ENCODE measurements at regions not wholly inside any gene's neighbourhood (a gene's known extent, or its start where the extent isn't known, plus 50 kb on each side); places are given as distances from the start of the nearest gene placed in this dataset.
A peak's percentile ranks its signal among the peaks of the same experiment; 100 is the strongest.
"Not testable (repeated sequence)": the region's sequence is repeated elsewhere in the genome, so short reads cannot be mapped to it uniquely, and the experiment has no call there.

DNA sequence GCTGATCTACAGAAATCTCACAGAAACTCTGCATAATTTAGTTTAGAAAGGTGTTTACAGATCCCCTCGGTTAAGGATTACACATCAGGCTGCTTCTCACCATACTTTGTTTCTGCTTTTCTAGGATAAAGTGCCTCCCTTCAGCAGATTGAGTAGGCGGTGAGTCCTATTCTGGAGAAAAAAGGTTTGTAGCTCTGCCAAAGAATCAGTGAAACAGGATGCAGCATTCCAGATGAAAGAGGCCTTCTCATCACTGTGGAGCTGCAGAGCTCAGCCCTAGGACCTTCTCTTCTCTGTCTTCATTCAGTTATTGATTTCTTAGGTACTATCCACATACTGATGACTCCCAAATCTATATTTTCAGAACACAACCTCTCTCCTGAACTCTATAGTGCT lies 155.5 kb upstream of the KRR1 start:
- DNase-seq, result no peak

DNA sequence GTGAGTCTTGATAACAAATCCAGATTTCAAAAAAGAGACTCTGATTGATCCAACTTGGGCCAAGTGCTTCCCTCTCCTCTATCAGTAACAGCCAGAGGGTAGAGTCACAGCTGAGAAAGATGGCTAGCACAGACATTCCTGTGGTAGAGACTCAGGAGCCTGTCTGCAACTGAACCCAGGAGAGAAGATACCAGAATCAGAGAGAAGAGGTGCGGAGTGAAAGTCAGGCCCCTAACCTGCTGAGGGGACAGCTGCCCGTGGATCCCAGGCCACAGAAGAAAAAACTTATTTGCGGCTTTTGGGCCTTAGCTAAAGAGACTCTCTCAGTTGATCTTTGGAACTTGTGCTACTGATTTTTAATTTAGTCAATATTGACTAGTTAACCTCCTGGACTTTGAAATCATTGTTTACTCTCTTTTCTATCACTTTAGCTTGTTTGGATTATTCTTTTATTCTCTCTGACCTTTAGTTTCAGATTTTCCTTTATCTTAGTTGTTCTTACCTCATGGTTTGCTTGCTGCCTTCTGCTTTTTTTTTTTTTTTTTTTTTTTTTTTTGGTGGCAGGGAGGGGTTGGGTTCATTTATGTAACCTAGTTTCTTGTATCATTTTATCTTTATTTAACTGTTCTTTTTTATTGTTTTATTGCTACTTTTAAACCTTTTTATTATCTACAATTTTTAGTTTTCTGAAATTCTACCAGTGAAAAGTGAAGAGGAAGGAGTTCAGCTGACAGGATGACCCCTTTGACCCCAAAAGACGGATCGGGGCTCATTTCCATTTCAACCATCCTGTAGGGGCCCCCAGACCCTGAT lies 154.9 kb upstream of the KRR1 start:
- DNase-seq, result no peak

DNA sequence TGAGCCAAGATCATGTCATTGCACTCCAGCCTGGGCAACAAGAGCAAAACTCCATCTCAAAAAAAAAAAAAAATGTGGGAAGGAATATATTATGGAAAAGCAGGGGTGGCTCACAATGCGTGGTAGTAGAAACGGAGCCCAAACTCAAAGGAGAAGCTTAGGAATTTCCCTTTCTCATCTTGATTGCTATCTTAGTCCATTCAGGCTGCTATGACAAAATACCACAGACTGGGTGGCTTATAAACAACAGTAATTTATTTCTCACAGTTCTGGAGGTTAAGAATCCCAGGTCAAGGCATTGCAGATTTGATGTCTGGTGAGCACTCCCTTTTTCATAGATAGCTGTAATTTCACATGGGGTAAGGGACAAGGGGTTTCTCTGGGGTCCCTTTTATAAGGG lies 153.8 kb upstream of the KRR1 start:
- DNase-seq, result no peak

DNA sequence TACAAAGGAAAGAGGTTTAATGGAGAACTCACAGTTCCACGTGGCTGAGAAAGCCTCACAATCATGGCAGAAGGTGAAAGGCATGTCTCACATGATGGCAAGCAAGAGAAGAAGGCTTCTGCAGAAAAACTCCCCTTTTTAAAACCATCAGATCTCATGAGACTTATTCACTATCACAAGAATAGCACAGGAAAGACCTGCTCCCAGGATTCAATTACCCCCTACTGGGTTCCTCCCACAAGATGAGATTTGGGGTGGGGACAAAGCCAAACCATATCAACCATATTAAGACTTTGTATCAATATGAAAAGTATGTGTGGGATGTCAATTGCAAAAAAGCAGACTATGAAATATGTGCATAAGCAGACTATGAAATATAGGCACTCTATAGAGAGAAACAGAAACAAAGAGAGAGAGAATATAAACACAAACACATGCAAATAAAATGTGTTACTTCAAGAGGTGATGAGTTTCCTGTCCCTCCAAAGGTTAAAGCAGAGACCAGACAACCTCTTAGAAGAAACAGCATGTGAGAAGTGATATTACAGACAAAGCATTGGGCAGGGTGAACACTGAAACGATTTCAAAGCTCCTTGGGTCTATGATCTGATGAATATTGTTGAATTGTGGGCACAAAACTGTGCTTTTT lies 151.2 kb upstream of the KRR1 start:
- DNase-seq, result no peak

DNA sequence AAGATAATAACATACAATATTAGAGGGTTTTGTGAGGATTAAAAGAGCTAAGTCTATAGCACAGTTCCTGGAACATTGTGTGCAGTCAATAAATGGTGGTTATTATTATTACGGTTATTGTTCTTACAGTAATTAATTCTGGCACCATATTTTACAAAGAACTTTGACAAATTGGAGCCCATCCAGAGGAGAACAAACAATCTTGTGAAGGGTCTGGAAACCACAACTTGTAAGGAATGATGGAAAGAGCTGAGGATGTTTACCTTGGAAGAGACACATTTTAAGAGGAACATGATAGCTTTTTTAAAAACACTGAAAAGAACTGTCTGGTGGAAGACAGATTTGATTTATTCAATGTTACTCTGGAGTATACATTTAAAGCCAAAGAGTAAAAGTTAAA lies 150.5 kb upstream of the KRR1 start:
- DNase-seq, result peak; percentile 46

DNA sequence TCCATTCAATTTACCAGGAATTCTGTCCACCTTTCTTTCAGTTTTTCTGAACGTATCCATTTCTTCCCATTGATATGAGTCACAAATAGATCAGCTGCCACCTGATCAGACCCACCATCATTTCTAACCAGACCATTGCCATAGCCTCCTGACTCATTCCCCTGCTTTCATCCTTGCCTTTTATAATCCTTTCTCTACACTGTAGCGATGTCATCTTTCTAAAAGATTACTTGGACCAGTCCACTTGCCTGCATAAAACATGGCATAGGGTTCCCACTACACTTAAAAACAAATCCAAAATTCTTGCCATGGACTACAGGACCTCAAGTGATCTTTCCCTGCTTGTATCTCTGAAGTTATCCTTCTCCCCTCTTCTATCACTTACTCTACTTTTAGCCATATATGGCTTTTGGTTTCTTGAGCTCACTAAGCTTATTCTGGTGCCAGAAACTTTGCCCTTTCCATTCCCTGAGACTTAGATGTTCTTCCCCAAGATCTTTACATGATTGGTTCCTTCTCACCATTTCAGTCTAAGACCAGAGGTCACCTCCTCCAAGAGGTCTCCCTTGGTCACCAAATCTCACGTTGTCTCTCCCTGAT lies 149.5 kb upstream of the KRR1 start:
- no peak for DNase-seq

DNA sequence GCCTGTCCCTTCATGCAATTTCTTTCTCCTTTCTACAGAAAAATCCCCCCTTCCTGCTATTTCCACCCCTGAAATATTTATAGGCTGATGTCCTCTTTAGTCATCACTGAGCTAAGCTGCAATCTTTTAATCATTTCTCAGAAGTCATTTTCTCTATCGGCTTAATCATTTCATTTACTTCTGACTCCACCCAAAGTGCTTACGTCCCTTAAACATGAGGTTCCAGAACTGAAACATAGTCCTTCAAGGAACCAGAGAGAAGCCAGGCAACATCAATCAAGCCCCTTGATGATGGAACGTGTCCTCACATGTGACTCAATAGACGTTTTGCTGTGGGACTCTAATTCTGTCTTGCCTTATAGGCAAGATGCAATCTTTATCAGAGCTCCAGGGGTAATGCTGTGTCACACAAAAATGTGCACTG lies 148.7 kb upstream of the KRR1 start:
- DNase-seq, result no peak

DNA sequence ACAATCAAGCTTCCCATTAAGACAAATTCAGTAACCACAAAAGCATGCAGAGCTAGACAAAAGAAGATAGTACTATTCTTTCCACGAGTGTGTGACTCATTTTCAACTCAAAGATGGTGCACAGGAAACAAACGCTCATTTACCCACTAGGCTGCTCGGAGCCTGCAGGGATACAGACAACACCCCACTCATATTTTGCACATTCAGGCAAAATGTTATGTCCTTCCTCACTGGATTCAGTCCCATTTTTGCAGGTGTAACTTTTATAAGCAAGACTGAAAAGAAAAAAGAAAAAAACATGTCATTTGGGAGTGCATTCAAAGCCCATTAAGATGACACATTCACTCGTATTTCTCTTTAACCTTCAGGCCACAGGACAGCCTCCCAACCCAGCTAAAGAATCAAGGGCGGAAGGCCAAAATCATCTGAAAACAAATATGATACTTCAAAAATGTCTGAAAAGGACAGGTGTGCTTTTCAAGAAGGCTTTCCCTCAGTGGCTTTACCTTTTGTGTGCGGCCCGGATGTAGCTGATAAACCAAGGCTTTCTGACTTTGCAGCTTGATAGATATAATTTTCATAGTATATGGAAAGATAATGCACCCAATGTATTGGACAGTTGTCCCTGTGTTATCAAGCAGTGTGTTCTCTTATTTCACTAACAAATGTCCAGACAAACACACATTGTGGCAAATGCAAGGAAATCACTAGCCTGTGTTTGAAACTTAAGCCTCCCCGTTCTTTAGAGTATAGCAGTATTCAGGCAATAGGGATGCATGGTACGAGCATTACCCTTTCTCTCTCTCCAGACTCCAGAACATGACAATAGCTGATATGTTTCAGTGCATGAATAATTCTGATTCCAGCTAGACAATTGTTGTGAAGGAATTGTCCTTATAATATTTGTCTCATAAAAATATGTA lies 147.8 kb upstream of the KRR1 start:
- no peak for DNase-seq

DNA sequence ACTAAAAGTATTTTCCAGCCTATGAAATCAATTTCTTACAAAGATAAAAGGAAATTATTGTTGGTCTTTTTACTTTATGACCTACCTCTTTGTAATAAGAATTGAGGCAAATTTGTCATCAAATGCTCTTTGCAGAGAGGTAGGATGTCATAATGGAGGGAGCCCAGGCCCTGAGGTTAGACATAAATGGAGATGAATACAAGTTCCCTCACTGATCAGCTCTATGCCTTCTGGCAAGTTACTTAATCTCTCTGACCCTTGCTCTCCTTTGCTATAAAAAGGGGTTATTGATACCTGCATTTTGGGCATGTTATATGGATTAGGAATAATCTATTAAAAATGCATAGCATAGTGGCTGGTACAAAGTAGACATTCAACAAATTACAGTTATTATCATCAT lies 146.9 kb upstream of the KRR1 start:
- no peak for DNase-seq

DNA sequence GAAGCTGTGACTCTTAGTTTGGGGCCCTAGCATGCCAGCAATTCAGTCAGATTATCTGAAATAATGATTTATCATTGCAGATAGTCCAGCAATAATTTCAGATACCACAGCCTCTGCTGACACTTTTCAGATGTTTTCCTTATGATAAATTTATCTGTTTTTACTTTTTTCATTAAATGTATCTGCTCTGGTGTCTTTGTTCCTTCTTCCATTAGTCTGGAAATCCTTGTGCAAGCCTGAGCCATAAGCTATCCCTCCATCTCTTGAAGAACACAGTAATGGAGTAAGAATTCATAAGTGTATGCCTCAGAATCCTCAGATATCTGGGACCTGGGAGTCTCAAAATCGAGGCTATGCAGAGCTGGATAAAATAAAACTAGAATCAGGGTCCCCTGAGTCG lies 146.4 kb upstream of the KRR1 start:
- no peak for DNase-seq

DNA sequence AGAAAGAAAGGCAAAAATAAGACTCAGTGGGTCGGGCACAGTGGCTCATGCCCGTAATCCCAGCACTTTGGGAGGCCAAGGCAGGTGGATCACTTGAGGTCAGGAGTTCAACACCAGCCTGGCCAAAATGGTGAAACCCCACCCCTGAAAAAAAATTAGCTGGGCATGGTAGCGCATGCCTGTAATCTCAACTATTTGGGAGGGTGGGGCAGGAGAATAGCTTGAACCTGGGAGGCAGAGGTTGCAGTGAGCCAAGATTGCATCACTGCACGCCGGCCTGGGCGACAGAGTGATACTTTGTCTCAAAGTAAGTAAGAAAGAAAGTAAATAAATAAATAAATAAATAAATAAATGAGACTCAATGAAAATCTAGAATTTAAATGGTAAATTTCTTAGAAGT lies 145.9 kb upstream of the KRR1 start:
- DNase-seq, result not testable (repeated sequence)

DNA sequence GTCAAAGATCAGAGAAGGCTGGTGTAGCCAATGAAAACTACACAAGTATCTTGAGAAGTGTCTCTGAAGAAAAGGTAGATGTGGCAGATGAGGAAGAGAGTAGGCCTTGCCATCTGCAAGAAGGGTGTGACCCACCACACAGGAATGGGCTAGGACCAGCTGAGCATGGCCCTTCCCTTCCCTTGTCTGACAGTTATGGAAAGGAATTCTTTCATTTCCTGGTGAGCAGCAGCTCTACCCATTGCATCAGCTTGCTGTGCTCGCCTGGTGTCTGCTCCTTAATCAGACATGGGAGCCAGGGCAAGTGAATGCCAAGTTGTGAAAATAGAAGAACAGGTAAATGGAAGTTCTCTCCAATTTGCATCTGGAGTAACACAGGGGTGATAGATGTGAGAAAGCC lies 145.2 kb upstream of the KRR1 start:
- no peak for DNase-seq

DNA sequence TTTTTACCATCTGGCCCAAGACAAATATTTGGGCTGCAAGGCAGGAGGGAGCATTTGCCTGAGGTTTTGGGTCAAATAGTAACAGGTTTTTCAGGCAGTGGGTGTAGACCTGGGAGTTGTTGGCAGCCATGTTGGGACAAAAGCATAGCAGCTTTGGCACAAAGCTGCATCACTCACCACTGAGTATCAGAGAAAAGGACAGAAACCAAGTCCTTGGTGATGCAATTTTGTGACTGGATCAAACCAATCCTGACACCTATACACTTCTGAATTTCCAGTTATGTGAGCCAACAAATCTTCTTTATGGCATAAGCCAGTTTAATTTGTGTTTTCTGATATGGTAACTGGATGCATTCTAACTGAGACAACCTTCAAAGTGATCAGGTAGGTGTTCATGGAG lies 144.8 kb upstream of the KRR1 start:
- no peak for DNase-seq

DNA sequence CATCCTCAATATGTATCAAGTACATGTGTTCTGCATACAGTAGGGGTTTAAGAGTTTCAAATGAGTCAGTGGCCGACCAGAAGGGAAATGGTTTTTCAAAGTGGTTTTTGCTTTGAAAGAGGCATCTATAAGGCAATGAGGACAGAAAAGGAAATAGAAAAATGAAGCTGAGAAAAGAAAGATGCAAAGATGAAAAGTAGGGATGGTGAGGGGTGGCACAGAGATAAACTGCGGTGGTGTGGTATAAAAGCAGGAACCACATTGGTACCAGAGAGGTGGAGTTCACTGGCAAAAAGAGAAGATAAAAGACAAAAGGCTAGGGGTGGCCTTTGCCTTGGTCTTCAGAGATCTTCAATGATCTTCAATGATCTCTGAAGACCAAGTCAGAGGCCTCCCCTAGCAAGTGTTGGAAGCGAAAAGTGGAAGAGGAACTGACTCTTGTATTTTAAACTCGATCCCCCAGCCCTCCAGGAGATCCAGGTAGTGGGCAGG lies 144.0 kb upstream of the KRR1 start:
- no peak for DNase-seq

DNA sequence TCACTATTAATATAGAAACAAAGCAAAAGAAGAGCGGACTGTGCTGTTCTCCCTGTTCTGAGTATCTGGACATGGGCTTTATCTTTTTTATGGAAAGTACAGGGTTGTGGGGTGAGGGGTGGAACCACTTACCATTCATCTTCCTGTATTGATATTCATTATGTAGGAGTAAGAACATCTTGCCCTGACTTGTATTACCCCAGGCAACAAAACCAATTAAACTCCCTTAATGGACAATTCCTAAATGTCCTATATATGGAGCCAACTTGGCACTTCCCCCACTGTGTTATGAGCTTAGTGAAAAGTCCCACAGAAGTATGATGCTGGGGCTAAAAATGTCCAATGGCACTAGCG lies 139.9 kb upstream of the KRR1 start:
- no peak for DNase-seq

DNA sequence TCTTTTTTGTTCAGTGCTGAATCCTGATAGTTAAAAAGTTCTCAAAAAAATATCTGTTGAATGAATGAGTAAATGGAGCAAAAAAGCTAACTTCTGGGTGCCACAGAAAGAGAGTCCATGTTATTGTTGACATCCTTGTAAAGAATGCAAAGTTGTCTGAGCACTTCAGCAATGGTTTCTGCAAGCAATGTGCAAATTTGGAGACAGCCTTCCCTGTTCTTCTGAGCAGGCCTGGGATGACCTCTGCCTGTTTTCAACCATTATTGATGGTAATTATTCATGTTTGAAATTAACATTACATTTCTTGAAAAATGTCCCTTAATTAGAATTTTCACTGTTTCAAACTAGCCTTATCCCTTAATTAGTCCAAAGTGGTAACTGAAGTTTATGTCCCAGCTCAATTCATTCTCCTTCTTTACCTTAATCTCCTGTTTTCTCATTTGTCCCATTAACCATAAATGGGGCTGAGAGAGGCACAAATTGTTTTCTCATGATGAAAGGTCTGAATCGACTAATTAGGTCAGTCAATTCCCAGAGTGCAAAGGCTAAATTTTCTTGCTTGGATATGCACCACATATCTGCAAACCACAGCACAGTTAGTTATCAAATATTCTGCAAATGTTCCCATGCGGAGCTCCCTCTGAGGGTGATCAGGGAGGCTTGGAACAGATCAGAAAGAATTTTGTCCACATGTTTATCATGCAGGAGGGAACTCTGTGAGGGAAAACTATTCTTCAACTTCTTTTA lies 139.4 kb upstream of the KRR1 start:
- DNase-seq, result no peak

DNA sequence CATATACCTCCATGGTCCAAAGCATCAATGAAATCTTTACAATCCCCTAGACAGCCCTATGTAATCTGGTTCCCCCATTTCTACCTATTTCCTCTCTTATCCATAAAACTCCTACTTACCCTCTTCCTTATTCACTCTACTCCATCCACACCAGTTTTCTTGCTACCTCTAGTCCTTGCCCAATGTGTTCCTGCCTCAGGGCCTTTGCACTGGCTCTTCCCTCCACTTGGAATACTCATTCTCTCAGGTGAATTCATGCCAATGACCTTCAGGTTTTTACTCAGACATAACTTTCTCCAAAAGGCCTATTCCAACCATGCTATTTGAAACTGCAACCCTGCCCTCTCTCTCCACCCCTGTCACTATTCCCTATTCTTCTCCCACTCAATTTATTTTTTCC lies 138.7 kb upstream of the KRR1 start:
- DNase-seq, result no peak

DNA sequence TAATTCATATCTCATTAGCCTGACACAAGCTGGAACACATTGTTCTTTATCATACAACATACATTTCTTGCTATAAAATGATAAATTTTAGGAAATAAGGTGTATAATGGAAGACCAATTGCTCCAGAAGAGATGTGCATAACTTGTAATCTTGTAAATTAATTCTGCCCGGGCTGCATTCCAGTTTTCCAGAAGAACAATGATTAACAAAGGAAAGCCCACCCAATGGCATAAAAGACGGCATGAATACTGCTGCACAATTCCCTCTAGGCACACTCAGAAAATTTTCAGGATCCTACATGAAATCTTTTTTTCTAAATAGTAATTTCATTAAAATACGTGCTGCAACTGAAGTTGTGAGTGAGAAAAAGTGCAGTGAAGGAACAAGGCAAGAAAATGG lies 137.4 kb upstream of the KRR1 start:
- no peak for DNase-seq

DNA sequence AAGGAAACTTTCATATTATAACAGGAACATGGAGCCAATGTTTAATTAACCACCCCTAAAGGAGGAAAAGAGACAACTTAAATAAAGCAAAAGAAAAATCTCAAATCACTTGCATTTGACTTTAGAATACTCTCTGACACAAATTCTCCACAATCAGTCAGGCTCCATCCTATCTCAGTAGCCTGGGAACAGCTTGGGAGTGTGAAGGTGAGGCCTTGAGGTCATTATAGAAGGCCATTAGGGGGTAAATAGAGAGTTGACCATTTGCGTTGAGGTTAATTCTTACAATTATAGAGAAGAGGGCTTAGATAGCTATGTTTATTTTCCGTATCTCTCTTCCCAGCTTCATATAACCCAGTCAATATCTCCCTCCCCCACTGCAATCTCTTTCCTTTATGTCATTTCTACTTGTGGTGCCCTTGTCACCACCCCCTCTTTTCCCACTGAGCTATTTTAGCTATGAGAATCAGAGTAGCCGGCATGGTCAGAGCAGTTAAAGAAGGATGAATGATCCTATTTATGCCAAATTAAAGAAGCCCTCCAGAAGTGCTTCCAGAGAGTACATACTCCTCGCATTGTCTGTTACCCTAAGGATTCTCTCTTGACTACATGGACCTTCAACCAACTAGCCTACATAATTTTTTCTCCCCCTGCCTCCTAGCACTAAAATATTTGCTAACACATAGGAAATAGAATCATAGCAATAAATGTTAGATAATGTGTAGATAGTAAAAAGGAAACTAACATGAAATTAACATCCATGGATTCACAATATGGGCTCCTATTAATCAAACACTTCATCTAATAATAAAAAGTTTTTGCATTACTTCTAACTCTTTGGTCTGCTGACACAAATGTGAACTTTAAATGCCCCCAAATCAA lies 135.2 kb upstream of the KRR1 start:
- DNase-seq, result no peak

DNA sequence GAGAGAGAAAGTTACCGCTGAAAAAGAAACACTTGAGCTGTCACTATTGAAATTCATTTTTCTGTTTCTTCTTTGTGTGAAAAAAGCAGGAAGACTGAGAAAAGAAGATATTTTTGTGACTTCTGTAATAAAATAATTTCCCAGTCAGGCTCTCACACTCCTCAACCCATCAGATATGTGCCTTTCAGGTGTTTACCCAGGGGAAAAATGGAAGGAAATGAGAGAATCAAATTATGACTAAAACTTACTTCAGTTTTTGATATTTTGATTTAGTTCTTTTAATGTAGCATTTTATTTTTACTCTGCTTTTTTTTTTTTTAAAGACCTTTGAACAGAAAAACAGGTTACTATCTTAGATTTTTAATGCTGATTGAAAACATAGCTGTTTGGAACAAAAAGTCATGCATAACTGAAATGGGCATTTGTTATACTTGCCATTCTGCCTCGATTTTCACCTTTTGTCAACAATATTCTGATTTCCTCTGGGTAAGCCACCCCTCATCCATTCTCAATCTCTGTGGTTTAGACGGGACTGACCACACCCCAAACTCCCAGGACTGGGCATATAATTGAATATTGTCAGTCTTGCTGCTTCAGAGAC lies 133.2 kb upstream of the KRR1 start:
- no peak for DNase-seq

Measured in renal pelvis (tissue), 1 donor.